ENCODE measurements at regions not wholly inside any gene's neighbourhood (a gene's known extent, or its start where the extent isn't known, plus 50 kb on each side); places are given as distances from the start of the nearest gene placed in this dataset.

DNA sequence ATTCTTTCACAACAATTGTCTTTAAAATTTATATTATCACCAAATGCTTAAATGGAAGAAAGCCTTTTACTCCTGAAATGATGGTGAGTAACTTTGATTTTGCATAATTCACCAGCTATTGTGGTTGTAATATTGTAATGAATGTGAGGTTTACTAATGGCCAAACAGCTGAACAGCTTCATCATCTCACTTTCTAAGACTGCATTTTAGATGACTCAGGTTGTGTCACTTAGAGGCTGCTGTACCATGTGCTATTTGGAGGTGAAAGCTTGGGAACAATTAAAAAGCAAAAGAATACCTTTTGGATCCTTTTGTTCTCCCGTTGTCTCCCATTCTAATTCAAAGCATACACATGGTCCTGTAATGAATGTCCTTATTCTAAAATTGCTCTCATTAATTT lies 604.0 kb upstream of the PFKP start:
- no peak overlapping the region for H3T11ph ChIP-seq (ENCODE audit: low read length)
- TF ChIP-seq, protein P1, sequence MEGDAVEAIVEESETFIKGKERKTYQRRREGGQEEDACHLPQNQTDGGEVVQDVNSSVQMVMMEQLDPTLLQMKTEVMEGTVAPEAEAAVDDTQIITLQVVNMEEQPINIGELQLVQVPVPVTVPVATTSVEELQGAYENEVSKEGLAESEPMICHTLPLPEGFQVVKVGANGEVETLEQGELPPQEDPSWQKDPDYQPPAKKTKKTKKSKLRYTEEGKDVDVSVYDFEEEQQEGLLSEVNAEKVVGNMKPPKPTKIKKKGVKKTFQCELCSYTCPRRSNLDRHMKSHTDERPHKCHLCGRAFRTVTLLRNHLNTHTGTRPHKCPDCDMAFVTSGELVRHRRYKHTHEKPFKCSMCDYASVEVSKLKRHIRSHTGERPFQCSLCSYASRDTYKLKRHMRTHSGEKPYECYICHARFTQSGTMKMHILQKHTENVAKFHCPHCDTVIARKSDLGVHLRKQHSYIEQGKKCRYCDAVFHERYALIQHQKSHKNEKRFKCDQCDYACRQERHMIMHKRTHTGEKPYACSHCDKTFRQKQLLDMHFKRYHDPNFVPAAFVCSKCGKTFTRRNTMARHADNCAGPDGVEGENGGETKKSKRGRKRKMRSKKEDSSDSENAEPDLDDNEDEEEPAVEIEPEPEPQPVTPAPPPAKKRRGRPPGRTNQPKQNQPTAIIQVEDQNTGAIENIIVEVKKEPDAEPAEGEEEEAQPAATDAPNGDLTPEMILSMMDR (conservative IDR thresholded peaks at IDR 0.05) = no peak
- H3K79me1 ChIP-seq (ENCODE audit: insufficient read depth, low read depth, low read length, poor library complexity, severe bottlenecking) = no peaks in the 10 kb centered on the region
- no peaks in the 10 kb centered on the region for H3K9me3 ChIP-seq (ENCODE audit: control insufficient read depth, low read depth, low read length)
- no peak overlapping the region for H2BK120ac ChIP-seq (ENCODE audit: low read depth, low read length, poor library complexity, severe bottlenecking)
- no CpG with 5 or more reads among the region's 1 CpG for WGBS (ENCODE audit: extremely low coverage, insufficient read length, low lambda C conversion rate)
- H3K4me1 Mint-ChIP-seq = 0 out of 4 replicates have a peak, but pooled peaks cover 0 to 3% of the 10 kb centered on the region in 2 experiments
- no peak overlapping the region for H3K4me3 Mint-ChIP-seq
- no peaks in the 10 kb centered on the region for H3K27me3 ChIP-seq (ENCODE audit: insufficient read depth, low read length)
- no peaks in the 10 kb centered on the region for H4K20me1 ChIP-seq (ENCODE audit: control insufficient read depth, insufficient read depth, insufficient read length)
- H3K9ac ChIP-seq (ENCODE audit: extremely low read depth, insufficient read length, low read length) = no peak overlapping the region
- no peak overlapping the region for H3K14ac ChIP-seq (ENCODE audit: insufficient read depth, low read length)
- H3K23ac ChIP-seq (ENCODE audit: insufficient read length, low read depth, low read length) = no peak overlapping the region
- H4K5ac ChIP-seq (ENCODE audit: insufficient read length, low read depth, low read length) = no peak overlapping the region
- no peak overlapping the region for H2BK5ac ChIP-seq (ENCODE audit: insufficient read length, low read length)
- H3K9me3 Mint-ChIP-seq = peaks cover 27 to 37% of the 10 kb centered on the region in 2 experiments
- no peak overlapping the region for H2BK15ac ChIP-seq (ENCODE audit: low read depth, low read length)
- no peaks in the 10 kb centered on the region; the same call in 1 of the 2 replicates for H3K27me3 Mint-ChIP-seq (ENCODE audit: low read depth)
- H3K4me2 ChIP-seq (ENCODE audit: insufficient read depth, insufficient read length, low read length) = no peak overlapping the region
- no peak overlapping the region for H3K27ac ChIP-seq (ENCODE audit: insufficient read length, low read depth, low read length)
- H2AK5ac ChIP-seq (ENCODE audit: insufficient read length, low read length) = no peak overlapping the region
- no peak overlapping the region for H3K18ac ChIP-seq (ENCODE audit: insufficient read length, low read depth, low read length)
- H3K36me3 Mint-ChIP-seq (ENCODE audit: insufficient read depth in 1 of 3, low read depth in 3 of 3) = peaks cover 4 to 43% (median 13%) of the 10 kb centered on the region in 3 experiments; a peak in 5 of 7 replicates
- H3K79me2 ChIP-seq (ENCODE audit: insufficient read depth, low read length) = no peaks in the 10 kb centered on the region
- no peak overlapping the region for H4K8ac ChIP-seq (replicated peaks; ENCODE audit: insufficient read length, low read depth, low read length)
- H3K27ac Mint-ChIP-seq = no peak overlapping the region
- no peaks in the 10 kb centered on the region for H3K23me2 ChIP-seq (ENCODE audit: insufficient read length, low read depth, low read length, poor library complexity, severe bottlenecking)
- H4K91ac ChIP-seq (ENCODE audit: insufficient read length, low read depth, low read length) = no peak overlapping the region
- H2BK20ac ChIP-seq (ENCODE audit: low read depth, low read length, poor library complexity, severe bottlenecking) = no peak overlapping the region
- no peak overlapping the region for H2BK12ac ChIP-seq (ENCODE audit: insufficient read length, low read depth, low read length)
- H3K56ac ChIP-seq (ENCODE audit: insufficient read length, low read depth, low read length) = no peak overlapping the region
- no peaks in the 10 kb centered on the region for H3K4me1 ChIP-seq (ENCODE audit: insufficient read depth, low read length)
- H2AFZ ChIP-seq (ENCODE audit: low read length) = no peak overlapping the region
- DNase-seq = no peak
- H3K4ac ChIP-seq (ENCODE audit: low read depth, low read length) = no peak overlapping the region
